ENCODE measurements at regions not wholly inside any gene's neighbourhood (a gene's known extent, or its start where the extent isn't known, plus 50 kb on each side); places are given as distances from the start of the nearest gene placed in this dataset.
A peak's percentile ranks its signal among the peaks of the same experiment; 100 is the strongest.
"Not testable (repeated sequence)": the region's sequence is repeated elsewhere in the genome, so short reads cannot be mapped to it uniquely, and the experiment has no call there.

- Histone ChIP-seq H3K4me3 (no peak overlapping the region), H3K27ac (no peak overlapping the region), H3K27me3 (no peaks in the 10 kb centered on the region), H3K9me3 (peaks cover 0 to 13% (median 3%) of the 10 kb centered on the region in 4 donors), H3K36me3 (no peaks in the 10 kb centered on the region), H3K4me1 (no peaks in the 10 kb centered on the region)
- TF ChIP-seq CTCF (IDR thresholded peaks at IDR 0.05): no peak
- TF ChIP-seq EP300 (IDR thresholded peaks at IDR 0.05): no peak
- 83 to 93% methylated on average over 4 of the region's 4 CpGs for WGBS, 2 donors
- no peak for DNase-seq (ENCODE audit: low spot score in 2 of 2)
Observed at GRCh38 chr16:80092681-80093080, 448.1 kb upstream of the DYNLRB2 start.

DNA sequence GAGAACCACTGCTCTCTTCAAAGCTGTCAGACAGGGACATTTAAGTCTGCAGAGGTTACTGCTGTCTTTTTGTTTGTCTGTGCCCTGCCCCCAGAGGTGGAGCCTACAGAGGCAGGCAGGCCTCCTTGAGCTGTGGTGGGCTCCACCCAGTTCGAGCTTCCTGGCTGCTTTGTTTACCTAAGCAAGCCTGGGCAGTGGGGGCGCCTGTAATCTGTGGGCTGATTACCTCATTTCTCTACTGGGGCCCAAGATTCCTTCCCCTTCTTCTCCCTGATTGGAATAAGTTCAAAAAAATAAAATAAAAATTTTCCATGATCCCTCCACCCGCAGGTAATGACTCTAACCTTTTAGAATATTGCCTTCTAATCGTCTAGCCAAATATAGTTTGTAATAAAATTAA, 449.3 kb upstream of the DYNLRB2 start:
- not testable (repeated sequence) for H3K4me1 ChIP-seq; H3K27me3 ChIP-seq; DNase-seq (ENCODE audit: low spot score in 2 of 2); H3K27ac ChIP-seq; H3K36me3 ChIP-seq; H3K4me3 ChIP-seq; H3K9me3 ChIP-seq
- 44 to 49% methylated on average over 4 of the region's 4 CpGs for WGBS, 2 donors

DNA sequence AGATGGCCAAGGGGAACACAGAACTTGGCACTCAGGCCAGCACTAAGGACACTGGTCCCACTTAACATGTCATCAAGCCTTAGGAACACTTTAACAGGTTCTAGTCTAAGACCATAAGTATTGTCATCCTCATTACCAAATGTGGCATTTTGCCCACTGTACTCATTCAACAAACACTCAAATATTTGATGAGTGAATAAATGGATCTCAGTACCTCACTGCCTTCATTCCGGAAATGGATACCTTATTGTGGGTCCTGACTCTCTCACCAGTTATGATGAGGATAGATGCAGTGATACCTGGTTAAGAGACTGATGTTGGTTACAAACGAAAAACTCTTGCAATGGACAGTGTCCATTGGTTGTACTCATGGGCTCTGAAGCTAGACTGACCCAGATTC, 455.2 kb upstream of the DYNLRB2 start:
- H3K36me3 ChIP-seq: no peaks in the 10 kb centered on the region
- no peak overlapping the region for H3K27ac ChIP-seq
- no peak for DNase-seq (ENCODE audit: low spot score in 2 of 2)
- H3K27me3 ChIP-seq: no peaks in the 10 kb centered on the region
- TF ChIP-seq EP300 (IDR thresholded peaks at IDR 0.05) (no peak), CTCF (IDR thresholded peaks at IDR 0.05) (no peak), POLR2A (IDR thresholded peaks at IDR 0.05) (no peak)
- H3K9me3 ChIP-seq: no peaks in the 10 kb centered on the region
- WGBS, 2 donors: 90 to 94% methylated on average over 2 of the region's 2 CpGs
- H3K4me1 ChIP-seq: peaks cover 0 to 10% (median 3%) of the 10 kb centered on the region in 4 donors
- H3K4me3 ChIP-seq: no peak overlapping the region

DNA sequence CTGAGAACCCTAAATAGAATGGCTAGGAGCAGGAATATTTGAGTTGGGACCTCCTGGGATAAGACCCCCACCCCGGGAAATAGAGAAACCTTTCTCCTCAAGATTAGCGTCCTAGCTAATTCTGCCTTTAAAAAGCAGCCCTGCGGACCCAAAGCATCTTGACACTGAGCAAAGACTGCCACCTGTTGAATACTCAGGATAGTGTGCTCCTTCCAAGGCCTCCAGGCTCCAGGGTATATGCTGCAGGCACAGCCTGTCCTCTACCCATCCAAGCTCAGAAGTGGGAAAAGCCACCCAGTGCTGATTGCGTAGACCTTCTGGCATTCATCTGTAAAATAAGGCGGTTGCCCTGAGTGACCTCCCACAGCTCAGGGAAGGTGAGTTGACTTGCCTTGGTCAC, 456.2 kb upstream of the DYNLRB2 start:
- DNase-seq (ENCODE audit: low spot score in 2 of 2): peak in 1 of 2 donors; percentile 47
- no peak overlapping the region for H3K4me3 ChIP-seq
- H3K4me1 ChIP-seq: peaks cover 0 to 10% (median 3%) of the 10 kb centered on the region in 4 donors
- WGBS, 2 donors: 16 to 18% methylated on average over 5 of the region's 5 CpGs
- TF ChIP-seq POLR2A (IDR thresholded peaks at IDR 0.05) (no peak), CTCF (IDR thresholded peaks at IDR 0.05) (peak; percentile 38 to 73 (median 67))
- peak overlapping the region in 1 of 4 donors; percentile 61 for H3K27ac ChIP-seq
- no peaks in the 10 kb centered on the region for H3K27me3 ChIP-seq
- no peaks in the 10 kb centered on the region for H3K9me3 ChIP-seq
- no peaks in the 10 kb centered on the region for H3K36me3 ChIP-seq

DNA sequence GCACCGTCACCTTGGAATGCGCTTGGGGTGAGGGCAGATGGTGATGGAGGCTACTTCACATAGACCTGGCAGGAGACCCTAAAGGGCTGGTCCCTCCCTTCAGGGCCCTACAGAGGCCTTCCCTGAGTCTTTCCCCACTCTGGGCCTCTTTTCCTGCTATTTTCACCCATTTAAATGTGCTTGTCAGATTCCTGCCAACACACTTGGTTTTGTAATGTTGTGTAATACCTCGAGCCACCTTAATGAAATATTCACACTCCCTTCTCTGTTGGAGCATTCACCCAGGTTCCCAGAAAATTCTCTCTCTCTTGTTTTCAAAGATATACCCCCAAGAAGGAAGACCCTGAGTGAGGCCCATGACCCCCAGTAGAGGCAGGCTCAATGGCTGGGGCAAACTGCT, 456.6 kb upstream of the DYNLRB2 start:
- TF ChIP-seq EP300 (IDR thresholded peaks at IDR 0.05) (no peak), POLR2A (IDR thresholded peaks at IDR 0.05) (no peak), CTCF (IDR thresholded peaks at IDR 0.05) (no peak)
- Histone ChIP-seq H3K27ac (peak overlapping the region in 1 of 4 donors; percentile 61), H3K4me1 (peaks cover 0 to 10% (median 3%) of the 10 kb centered on the region in 4 donors), H3K9me3 (no peaks in the 10 kb centered on the region), H3K27me3 (no peaks in the 10 kb centered on the region), H3K36me3 (no peaks in the 10 kb centered on the region), H3K4me3 (no peak overlapping the region)
- WGBS, 2 donors: 85 to 96% methylated on average over 3 of the region's 3 CpGs
- no peak for DNase-seq (ENCODE audit: low spot score in 2 of 2)

GRCh38 chr16:80082906-80083305, 457.9 kb upstream of the DYNLRB2 start:
- Histone ChIP-seq H3K4me1 (peaks cover 0 to 10% (median 3%) of the 10 kb centered on the region in 4 donors), H3K27me3 (no peaks in the 10 kb centered on the region), H3K27ac (no peak overlapping the region), H3K36me3 (no peaks in the 10 kb centered on the region), H3K4me3 (no peak overlapping the region), H3K9me3 (no peaks in the 10 kb centered on the region)
- TF ChIP-seq EP300 (IDR thresholded peaks at IDR 0.05) (no peak), POLR2A (IDR thresholded peaks at IDR 0.05) (no peak), CTCF (IDR thresholded peaks at IDR 0.05) (no peak)
- no peak for DNase-seq (ENCODE audit: low spot score in 2 of 2)
